ENCODE measurements at regions not wholly inside any gene's neighbourhood (a gene's known extent, or its start where the extent isn't known, plus 50 kb on each side); places are given as distances from the start of the nearest gene placed in this dataset.

DNA sequence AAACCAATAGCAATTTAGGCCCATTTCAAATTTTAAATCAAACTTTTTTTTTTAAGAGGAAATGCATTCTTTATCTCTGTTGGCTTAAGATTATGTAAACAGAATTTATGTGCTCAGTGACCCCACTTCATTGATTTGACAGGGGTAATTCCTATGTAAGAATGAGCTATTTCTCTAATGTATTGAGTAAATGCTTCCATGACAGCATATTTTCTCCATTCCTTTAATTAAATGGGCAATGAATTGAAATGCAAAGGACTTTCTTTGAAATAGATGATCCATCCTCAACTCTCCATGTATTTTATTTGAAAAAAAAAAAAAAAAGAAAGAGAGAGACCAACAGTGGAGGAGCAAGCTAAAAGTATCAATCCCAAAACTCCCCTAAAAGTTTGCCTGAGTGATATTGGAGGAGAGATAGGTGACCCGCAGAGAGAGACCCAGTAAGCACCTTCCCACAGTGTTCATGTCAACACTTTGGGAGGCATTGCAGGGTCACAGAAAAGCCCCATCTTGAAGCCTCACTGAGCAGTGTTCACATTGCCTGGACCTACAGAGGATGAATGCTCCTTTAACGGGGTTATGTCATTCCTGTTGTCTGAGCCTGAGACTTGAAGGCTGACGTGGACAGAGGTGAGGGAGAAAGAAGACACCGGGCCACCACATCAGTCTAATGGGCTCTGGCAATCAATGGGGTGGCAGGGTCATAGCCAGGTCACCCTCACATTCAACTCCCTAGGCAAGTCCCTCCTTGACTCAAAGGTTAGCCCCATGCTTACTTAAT lies 176.0 kb downstream of the SHOX2 start:
- TF ChIP-seq, protein P1, sequence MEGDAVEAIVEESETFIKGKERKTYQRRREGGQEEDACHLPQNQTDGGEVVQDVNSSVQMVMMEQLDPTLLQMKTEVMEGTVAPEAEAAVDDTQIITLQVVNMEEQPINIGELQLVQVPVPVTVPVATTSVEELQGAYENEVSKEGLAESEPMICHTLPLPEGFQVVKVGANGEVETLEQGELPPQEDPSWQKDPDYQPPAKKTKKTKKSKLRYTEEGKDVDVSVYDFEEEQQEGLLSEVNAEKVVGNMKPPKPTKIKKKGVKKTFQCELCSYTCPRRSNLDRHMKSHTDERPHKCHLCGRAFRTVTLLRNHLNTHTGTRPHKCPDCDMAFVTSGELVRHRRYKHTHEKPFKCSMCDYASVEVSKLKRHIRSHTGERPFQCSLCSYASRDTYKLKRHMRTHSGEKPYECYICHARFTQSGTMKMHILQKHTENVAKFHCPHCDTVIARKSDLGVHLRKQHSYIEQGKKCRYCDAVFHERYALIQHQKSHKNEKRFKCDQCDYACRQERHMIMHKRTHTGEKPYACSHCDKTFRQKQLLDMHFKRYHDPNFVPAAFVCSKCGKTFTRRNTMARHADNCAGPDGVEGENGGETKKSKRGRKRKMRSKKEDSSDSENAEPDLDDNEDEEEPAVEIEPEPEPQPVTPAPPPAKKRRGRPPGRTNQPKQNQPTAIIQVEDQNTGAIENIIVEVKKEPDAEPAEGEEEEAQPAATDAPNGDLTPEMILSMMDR (IDR thresholded peaks at IDR 0.05; ENCODE audit: poor library complexity, severe bottlenecking): no peak
- TF ChIP-seq EZH2 (IDR thresholded peaks at IDR 0.05; ENCODE audit: borderline replicate concordance, insufficient read depth, low read length, poor library complexity, severe bottlenecking): no peak
